ENCODE measurements at regions not wholly inside any gene's neighbourhood (a gene's known extent, or its start where the extent isn't known, plus 50 kb on each side); places are given as distances from the start of the nearest gene placed in this dataset.

DNA sequence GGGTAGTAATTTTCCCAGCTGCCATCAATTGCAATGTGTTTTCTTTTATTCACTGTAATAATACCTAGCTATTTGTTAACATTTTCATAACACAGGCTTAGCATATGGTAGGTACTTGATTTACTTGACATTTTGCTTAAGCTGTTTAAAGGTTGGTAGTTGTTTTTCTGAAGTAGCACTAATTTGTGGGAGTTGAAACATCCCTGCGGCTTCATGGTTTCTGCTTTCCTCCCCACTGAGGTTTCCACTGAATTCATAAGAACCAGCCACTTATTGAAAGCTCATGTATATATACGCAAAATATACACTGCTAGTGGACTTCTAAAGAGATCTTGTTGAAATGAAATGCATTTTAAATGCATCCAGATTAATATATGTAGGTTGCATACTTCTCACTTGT lies 559.9 kb downstream of the TLE4 start:
- no peak for TF ChIP-seq CTCF (IDR thresholded peaks at IDR 0.05; ENCODE audit: unreplicated experiment)
- no peak for DNase-seq
- Mint-ChIP-seq H3K27me3 (ENCODE audit: unreplicated experiment) (no peaks in the 10 kb centered on the region), H3K4me1 (ENCODE audit: low read depth, unreplicated experiment) (no peaks in the 10 kb centered on the region), H3K9me3 (ENCODE audit: low read depth, unreplicated experiment) (no peaks in the 10 kb centered on the region), H3K4me3 (ENCODE audit: low read depth, unreplicated experiment) (no peak overlapping the region), H3K27ac (ENCODE audit: unreplicated experiment) (no peak overlapping the region), H3K36me3 (ENCODE audit: insufficient read depth, unreplicated experiment) (no peaks in the 10 kb centered on the region)
- intact Hi-C loops (cut with micrococcal nuclease; ENCODE audit: unreplicated experiment), result no loop called here
- CTCF ChIA-PET, result no interaction called here
- no TSS peak for BruUV-seq (replicated peaks)

- H3K9me3 Mint-ChIP-seq (ENCODE audit: low read depth, unreplicated experiment), result no peaks in the 10 kb centered on the region
- no peaks in the 10 kb centered on the region for H3K4me1 Mint-ChIP-seq (ENCODE audit: low read depth, unreplicated experiment)
- no peak for DNase-seq
- intact Hi-C loops (cut with micrococcal nuclease; ENCODE audit: unreplicated experiment), result no loop called here
- H3K27me3 Mint-ChIP-seq (ENCODE audit: unreplicated experiment), result no peaks in the 10 kb centered on the region
- no TSS peak for BruUV-seq (replicated peaks)
- no peaks in the 10 kb centered on the region for H3K36me3 Mint-ChIP-seq (ENCODE audit: insufficient read depth, unreplicated experiment)
- H3K4me3 Mint-ChIP-seq (ENCODE audit: low read depth, unreplicated experiment), result no peak overlapping the region
- no peak overlapping the region for H3K27ac Mint-ChIP-seq (ENCODE audit: unreplicated experiment)
- CTCF ChIA-PET, result no interaction called here
- no peak for TF ChIP-seq CTCF (IDR thresholded peaks at IDR 0.05; ENCODE audit: unreplicated experiment)
Observed at GRCh38 chr9:80127920-80128319, 556.2 kb downstream of the TLE4 start.

- DNase-seq, result no peak
- intact Hi-C loops (cut with micrococcal nuclease; ENCODE audit: unreplicated experiment), result no loop called here
- H3K27me3 Mint-ChIP-seq (ENCODE audit: unreplicated experiment), result no peaks in the 10 kb centered on the region
- H3K27ac Mint-ChIP-seq (ENCODE audit: unreplicated experiment), result no peak overlapping the region
- CTCF ChIA-PET, result no interaction called here
- no peak for TF ChIP-seq CTCF (IDR thresholded peaks at IDR 0.05; ENCODE audit: unreplicated experiment)
- H3K4me1 Mint-ChIP-seq (ENCODE audit: low read depth, unreplicated experiment), result no peaks in the 10 kb centered on the region
- no peaks in the 10 kb centered on the region for H3K36me3 Mint-ChIP-seq (ENCODE audit: insufficient read depth, unreplicated experiment)
- H3K9me3 Mint-ChIP-seq (ENCODE audit: low read depth, unreplicated experiment), result no peaks in the 10 kb centered on the region
- H3K4me3 Mint-ChIP-seq (ENCODE audit: low read depth, unreplicated experiment), result no peak overlapping the region
- BruUV-seq (replicated peaks), result no TSS peak
Observed at GRCh38 chr9:80125731-80126264, 554.0 kb downstream of the TLE4 start.

DNA sequence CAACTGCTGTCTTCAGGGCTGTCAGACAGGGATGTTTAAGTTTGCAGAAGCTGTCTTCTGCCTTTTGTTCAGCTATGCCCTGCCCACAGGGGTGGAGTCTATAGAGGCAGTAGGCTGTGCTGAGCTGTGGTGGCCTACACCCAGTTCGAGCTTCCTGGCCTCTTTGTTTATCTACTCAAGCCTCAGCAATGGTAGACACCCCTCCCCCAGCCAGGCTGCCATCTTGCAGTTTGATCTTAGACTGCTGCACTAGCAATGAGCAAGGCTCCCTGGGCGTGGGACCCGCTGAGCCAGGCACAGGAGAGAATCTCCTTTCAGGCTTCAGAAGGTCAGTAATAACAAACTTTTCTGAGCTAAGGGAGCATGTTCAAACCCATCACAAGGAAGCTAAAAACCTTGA lies 545.3 kb downstream of the TLE4 start:
- Mint-ChIP-seq H3K27me3 (ENCODE audit: unreplicated experiment) (no peaks in the 10 kb centered on the region), H3K4me1 (ENCODE audit: low read depth, unreplicated experiment) (no peaks in the 10 kb centered on the region), H3K27ac (ENCODE audit: unreplicated experiment) (no peak overlapping the region), H3K4me3 (ENCODE audit: low read depth, unreplicated experiment) (no peak overlapping the region), H3K36me3 (ENCODE audit: insufficient read depth, unreplicated experiment) (no peaks in the 10 kb centered on the region), H3K9me3 (ENCODE audit: low read depth, unreplicated experiment) (no peaks in the 10 kb centered on the region)
- no TSS peak for BruUV-seq (replicated peaks)
- no peak for TF ChIP-seq CTCF (IDR thresholded peaks at IDR 0.05; ENCODE audit: unreplicated experiment)
- intact Hi-C loops (cut with micrococcal nuclease; ENCODE audit: unreplicated experiment), result no loop called here
- CTCF ChIA-PET, result no interaction called here
- no peak for DNase-seq
